ENCODE measurements at regions not wholly inside any gene's neighbourhood (a gene's known extent, or its start where the extent isn't known, plus 50 kb on each side); places are given as distances from the start of the nearest gene placed in this dataset.

DNA sequence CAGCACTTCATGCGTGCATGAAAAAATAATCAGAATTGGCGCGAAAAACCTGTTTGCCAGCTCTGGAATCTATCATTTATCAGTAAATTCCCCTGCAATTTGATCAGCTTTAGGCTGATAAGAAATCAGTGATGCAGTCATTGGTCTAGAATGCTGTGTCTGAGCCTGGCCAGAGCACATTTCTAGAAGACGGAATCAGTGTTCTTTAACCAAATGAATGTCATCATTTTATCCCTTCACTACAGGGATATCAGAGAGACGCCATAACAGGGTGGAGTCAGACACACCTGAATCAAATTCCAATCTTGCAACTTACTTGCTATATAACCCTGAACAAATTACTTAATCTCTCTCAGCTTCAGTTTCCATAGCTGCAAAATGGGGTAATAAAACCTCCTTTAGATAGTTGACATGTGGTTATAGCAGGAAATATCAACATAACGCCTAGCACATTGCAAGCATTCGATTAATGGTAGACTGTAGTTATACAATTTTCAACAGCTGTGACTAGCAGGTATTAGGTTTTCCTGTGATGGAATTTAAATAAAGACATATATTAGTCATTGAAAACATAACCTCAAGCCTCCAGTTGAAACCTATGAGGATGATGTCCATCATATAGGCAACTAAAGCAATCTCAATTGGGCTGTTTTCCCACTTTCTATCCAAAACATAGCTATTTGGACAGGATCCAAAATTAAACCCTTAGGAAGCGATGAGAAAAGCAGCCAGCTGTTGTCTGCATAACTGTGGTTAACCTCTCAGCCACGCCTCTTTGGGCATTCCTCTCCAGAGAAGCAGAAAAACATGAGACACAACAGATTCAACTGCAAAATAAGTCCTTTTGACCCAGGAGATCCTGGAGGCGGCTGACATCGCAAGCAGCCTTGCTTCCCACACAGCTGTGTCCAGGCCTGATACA lies 51.6 kb upstream of the UBL3 start:
- TF ChIP-seq, protein P1, sequence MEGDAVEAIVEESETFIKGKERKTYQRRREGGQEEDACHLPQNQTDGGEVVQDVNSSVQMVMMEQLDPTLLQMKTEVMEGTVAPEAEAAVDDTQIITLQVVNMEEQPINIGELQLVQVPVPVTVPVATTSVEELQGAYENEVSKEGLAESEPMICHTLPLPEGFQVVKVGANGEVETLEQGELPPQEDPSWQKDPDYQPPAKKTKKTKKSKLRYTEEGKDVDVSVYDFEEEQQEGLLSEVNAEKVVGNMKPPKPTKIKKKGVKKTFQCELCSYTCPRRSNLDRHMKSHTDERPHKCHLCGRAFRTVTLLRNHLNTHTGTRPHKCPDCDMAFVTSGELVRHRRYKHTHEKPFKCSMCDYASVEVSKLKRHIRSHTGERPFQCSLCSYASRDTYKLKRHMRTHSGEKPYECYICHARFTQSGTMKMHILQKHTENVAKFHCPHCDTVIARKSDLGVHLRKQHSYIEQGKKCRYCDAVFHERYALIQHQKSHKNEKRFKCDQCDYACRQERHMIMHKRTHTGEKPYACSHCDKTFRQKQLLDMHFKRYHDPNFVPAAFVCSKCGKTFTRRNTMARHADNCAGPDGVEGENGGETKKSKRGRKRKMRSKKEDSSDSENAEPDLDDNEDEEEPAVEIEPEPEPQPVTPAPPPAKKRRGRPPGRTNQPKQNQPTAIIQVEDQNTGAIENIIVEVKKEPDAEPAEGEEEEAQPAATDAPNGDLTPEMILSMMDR (tag by site-specific recombination; IDR thresholded peaks at IDR 0.05): no peak
- TF ChIP-seq YY1 (tag by site-specific recombination; IDR thresholded peaks at IDR 0.05) (no peak), BCL11A (tag by site-specific recombination; IDR thresholded peaks at IDR 0.05; ENCODE audit: low read depth) (no peak)
- TF ChIP-seq, protein P2, sequence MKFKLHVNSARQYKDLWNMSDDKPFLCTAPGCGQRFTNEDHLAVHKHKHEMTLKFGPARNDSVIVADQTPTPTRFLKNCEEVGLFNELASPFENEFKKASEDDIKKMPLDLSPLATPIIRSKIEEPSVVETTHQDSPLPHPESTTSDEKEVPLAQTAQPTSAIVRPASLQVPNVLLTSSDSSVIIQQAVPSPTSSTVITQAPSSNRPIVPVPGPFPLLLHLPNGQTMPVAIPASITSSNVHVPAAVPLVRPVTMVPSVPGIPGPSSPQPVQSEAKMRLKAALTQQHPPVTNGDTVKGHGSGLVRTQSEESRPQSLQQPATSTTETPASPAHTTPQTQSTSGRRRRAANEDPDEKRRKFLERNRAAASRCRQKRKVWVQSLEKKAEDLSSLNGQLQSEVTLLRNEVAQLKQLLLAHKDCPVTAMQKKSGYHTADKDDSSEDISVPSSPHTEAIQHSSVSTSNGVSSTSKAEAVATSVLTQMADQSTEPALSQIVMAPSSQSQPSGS (tag by site-specific recombination; IDR thresholded peaks at IDR 0.05; ENCODE audit: low read depth): no peak
